ENCODE measurements at regions not wholly inside any gene's neighbourhood (a gene's known extent, or its start where the extent isn't known, plus 50 kb on each side); places are given as distances from the start of the nearest gene placed in this dataset.
"Not testable (repeated sequence)": the region's sequence is repeated elsewhere in the genome, so short reads cannot be mapped to it uniquely, and the experiment has no call there.

GRCh38 chrX:37519261-37519660 lies 52.2 kb upstream of the LANCL3 start:
- TF ChIP-seq, protein P1, sequence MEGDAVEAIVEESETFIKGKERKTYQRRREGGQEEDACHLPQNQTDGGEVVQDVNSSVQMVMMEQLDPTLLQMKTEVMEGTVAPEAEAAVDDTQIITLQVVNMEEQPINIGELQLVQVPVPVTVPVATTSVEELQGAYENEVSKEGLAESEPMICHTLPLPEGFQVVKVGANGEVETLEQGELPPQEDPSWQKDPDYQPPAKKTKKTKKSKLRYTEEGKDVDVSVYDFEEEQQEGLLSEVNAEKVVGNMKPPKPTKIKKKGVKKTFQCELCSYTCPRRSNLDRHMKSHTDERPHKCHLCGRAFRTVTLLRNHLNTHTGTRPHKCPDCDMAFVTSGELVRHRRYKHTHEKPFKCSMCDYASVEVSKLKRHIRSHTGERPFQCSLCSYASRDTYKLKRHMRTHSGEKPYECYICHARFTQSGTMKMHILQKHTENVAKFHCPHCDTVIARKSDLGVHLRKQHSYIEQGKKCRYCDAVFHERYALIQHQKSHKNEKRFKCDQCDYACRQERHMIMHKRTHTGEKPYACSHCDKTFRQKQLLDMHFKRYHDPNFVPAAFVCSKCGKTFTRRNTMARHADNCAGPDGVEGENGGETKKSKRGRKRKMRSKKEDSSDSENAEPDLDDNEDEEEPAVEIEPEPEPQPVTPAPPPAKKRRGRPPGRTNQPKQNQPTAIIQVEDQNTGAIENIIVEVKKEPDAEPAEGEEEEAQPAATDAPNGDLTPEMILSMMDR (IDR thresholded peaks at IDR 0.05; ENCODE audit: low read length): not testable (repeated sequence)
- TF ChIP-seq EZH2 (IDR thresholded peaks at IDR 0.05; ENCODE audit: borderline replicate concordance, low read length): not testable (repeated sequence)
